ENCODE measurements at regions not wholly inside any gene's neighbourhood (a gene's known extent, or its start where the extent isn't known, plus 50 kb on each side); places are given as distances from the start of the nearest gene placed in this dataset.

DNA sequence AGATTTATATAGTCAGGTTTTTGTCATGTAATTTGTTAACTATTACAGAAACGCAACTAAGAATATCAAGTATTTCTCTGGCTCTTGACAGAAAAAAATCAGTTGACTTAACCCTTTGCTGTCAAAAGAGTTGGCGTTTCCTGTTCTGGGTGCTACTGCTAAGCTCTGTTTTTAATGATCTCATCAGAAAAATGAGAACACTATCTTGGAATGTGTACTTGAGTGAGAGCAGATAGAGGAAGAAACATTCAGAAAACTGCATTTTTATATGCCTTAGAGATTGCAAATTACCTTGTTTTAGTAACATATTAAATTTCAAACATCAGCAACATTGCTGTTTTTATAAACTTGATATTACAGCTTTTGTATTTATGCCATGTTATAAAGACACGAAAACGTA, 297.9 kb downstream of the RDH14 start:
- TF ChIP-seq POLR2AphosphoS5 (IDR thresholded peaks at IDR 0.05; ENCODE audit: borderline replicate concordance, low read depth, low read length) (no peak), EZH2 (IDR thresholded peaks at IDR 0.05) (no peak), FOXP2 (optimal IDR thresholded peaks at IDR 0.05; ENCODE audit: control extremely low read depth, extremely low read length, insufficient read depth) (no peak)

Data from SK-N-MC (cell line).